SJSA1 (cell line): ENCODE measurements at regions not wholly inside any gene's neighbourhood (a gene's known extent, or its start where the extent isn't known, plus 50 kb on each side); places are given as distances from the start of the nearest gene placed in this dataset.

Source experiments
- DNase-seq, 2 experiments: peaks; one replicate each; pipeline ENCODE4 v3.0.0-alpha.2; 2015 to 2020; ENCODE audit warnings: low spot score in 2 of 2, low read depth in 1 of 2
- H3K27ac ChIP-seq: fragments of 250-450 bp; sonication (Bioruptor Pico); 2 replicates; pipeline ENCODE4 v1.5.1; 2020; ENCODE audit warnings: mild to moderate bottlenecking, moderate library complexity
- H3K27me3 ChIP-seq: fragments of 250-450 bp; sonication (Bioruptor Pico); replicated peaks from 2 replicates; pipeline ENCODE4 v1.5.1; 2020; ENCODE audit warnings: mild to moderate bottlenecking, moderate library complexity
- H3K36me3 ChIP-seq: fragments of 250-450 bp; sonication (Bioruptor Pico); 2 replicates; pipeline ENCODE4 v1.5.1; 2020; ENCODE audit warnings: mild to moderate bottlenecking
- H3K4me1 ChIP-seq: fragments of 250-450 bp; sonication (Bioruptor Pico); replicated peaks from 2 replicates; pipeline ENCODE4 v1.6.1; 2021; ENCODE audit warnings: mild to moderate bottlenecking
- H3K4me3 ChIP-seq: fragments of 250-450 bp; sonication (Bioruptor Pico); 2 replicates; pipeline ENCODE4 v1.5.1; 2020; ENCODE audit warnings: mild to moderate bottlenecking
- H3K9me3 ChIP-seq: fragments of 250-450 bp; sonication (Bioruptor Pico); replicated peaks from 2 replicates; pipeline ENCODE4 v1.5.1; 2020; ENCODE audit warnings: mild to moderate bottlenecking

DNA sequence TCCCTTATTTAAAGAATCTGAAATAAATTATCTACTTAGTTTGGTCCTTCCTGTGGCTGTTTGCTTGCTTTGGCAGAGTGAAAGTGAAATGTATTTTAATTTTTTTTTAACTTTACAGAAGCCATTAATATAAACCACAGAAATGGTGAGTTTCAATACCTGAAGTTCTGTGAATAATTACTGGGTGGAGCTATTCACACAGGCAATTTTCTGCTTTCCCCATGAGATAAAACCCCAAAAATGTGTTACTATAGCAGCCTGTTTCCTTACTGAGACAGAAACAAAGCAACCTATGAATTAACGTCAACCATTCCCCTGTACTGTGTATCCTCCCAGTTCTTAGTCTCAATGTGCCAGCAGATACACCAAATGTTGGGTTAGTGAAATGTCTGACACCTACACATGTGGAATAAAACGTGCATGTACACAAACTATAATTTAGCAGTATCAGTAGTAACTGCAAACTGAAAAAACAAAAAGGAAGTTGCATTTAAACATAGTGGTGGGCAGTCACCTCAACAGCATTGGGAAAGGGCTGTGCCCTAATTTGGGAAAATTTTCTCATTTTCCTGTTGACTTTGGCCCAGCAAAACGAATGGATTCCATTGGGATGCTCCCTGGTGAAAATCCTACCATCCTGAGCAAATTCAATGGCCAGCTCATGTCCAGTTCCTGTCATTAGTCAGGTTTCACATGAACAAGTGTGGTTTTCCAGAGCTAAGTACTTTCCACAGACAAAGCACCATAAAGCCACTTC lies 73.1 kb upstream of the RMDN2 start:
- no peak overlapping the region for H3K27ac ChIP-seq
- no peak for DNase-seq
- H3K36me3 ChIP-seq: no peaks in the 10 kb centered on the region
- H3K27me3 ChIP-seq: no peaks in the 10 kb centered on the region
- no peak overlapping the region for H3K4me3 ChIP-seq
- no peaks in the 10 kb centered on the region for H3K9me3 ChIP-seq
- no peaks in the 10 kb centered on the region for H3K4me1 ChIP-seq

- Histone ChIP-seq H3K4me3 (no peak overlapping the region), H3K36me3 (no peaks in the 10 kb centered on the region), H3K27me3 (no peaks in the 10 kb centered on the region), H3K27ac (no peak overlapping the region), H3K4me1 (peaks cover 3% of the 10 kb centered on the region), H3K9me3 (no peaks in the 10 kb centered on the region)
- DNase-seq: no peak
These were observed 72.5 kb upstream of the RMDN2 start for GRCh38 chr2:37852585-37853014.

GRCh38 chr2:37854676-37855282 lies 70.3 kb upstream of the RMDN2 start:
- peaks cover 2% of the 10 kb centered on the region; the same call in 1 of the 2 replicates for H3K9me3 ChIP-seq
- no peaks in the 10 kb centered on the region for H3K36me3 ChIP-seq
- no peak overlapping the region for H3K4me3 ChIP-seq
- no peak overlapping the region for H3K27ac ChIP-seq
- DNase-seq: no peak
- H3K4me1 ChIP-seq: peaks cover 16% of the 10 kb centered on the region
- H3K27me3 ChIP-seq: no peaks in the 10 kb centered on the region

DNA sequence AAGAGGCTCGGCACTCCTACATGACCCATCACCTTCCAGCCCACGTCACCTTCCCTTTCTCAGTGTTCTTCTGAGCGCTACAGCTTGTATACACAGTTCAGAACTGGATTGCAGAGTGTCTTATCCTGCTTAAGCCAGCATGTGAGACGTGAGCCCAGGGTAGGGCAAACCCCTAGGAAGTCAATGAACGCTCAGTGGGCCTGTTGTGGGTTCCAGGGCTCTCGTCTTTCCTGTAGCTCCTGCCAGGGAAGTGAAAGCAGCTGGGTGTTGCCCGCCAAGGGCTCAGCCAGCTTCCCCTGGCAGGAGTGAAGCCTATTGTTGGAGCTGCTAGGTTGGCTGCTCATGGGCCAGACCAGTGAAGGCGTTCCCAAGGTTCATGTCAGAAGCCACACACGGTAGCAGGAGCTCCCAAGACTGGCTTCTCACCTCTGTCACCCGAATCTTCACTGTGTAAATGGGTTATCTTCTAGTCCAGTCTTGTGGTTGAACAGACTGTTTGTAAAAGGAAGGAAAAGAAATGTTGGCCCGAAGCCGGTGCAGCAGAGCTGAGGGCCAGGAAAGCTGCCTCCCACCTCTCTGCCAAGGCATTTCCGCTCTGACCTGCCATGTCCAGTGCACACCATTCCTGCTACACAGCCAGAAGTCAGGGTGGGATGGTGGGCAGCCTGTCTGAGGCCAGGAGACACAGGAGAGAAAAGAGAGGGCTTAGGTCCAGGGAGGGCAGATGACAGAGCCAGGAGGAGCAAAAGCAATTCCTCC lies 69.6 kb upstream of the RMDN2 start:
- H3K27ac ChIP-seq: no peak overlapping the region
- no peak for DNase-seq
- no peak overlapping the region for H3K4me3 ChIP-seq
- H3K4me1 ChIP-seq: peaks cover 16% of the 10 kb centered on the region
- H3K27me3 ChIP-seq: no peaks in the 10 kb centered on the region
- H3K36me3 ChIP-seq: no peaks in the 10 kb centered on the region
- peaks cover 2% of the 10 kb centered on the region; the same call in 1 of the 2 replicates for H3K9me3 ChIP-seq

DNA sequence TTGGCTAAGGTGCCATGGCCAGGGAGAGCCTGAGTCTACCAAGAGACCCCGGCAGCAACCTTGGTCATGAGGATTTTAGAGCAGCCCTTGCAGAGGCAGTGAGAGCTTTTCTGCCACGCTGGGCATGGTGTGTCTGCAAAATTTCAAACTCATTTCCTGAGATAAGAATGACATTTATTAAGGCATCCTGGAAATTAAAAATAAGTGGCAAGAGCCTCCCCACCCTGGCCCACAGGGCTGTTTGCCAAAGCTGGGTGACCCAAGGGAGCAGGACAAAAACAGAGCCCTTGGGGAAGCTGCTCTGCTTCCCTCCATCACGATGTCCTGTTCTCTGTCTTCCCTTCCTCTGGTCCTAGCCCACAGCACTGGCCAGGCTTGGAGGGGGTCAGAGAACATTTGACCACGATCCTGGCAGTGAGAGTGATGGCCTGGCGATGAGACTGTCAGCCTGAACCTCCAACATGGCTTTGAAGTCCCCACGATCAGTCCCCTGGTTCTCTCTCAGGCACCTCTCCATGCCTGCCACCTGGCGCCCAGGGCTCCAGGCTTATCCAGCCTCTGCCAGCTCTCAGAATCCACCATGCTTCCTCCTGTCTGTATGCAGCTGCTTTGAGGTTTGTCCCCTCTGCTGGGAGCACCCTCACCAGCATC lies 68.9 kb upstream of the RMDN2 start:
- Histone ChIP-seq H3K36me3 (no peaks in the 10 kb centered on the region), H3K27ac (no peak overlapping the region), H3K9me3 (peaks cover 2% of the 10 kb centered on the region; the same call in 1 of the 2 replicates), H3K4me3 (no peak overlapping the region), H3K27me3 (no peaks in the 10 kb centered on the region), H3K4me1 (peaks cover 16% of the 10 kb centered on the region)
- no peak for DNase-seq

DNA sequence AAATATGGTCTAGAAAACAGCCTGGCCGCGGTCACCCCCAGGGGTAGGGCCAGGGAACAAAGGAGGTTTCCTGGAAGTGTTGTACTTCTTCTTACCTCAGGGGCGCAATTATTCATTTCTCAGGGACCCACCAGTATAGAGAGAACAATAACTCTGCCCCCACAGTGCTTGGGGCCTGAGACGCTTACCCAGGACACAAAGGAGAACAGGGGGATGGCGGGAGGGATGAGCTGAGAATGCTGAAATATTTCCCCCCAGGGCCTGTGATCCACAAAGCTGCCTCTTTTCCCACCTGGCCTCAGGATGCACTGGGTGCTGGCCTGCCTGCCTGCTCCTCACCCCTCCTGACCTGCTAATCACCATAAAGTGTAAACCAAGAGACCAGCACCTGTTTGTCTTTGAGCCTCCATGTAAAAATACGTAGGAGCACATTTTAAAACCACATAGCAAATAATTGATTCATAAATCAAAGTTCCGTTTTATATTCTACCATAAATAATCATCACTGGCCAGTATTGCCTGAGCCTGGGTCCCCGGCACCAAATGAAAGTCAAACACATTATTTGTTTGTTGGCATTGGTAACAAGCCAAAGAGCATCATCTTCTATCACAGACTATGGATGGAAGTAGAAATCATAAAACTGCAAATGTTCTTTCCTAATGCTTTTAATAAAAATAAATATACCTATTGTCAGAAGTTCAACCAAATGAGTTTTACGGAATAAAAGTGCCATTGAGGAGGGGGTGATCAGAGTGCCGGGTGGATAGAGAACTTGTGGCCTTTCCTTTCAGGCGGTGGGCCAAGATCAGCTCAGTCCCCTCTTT lies 67.3 kb upstream of the RMDN2 start:
- no peak overlapping the region for H3K4me3 ChIP-seq
- H3K27ac ChIP-seq: peak overlapping the region; percentile 49
- H3K36me3 ChIP-seq: no peaks in the 10 kb centered on the region
- no peaks in the 10 kb centered on the region for H3K27me3 ChIP-seq
- peaks cover 16% of the 10 kb centered on the region for H3K4me1 ChIP-seq
- H3K9me3 ChIP-seq: peaks cover 2% of the 10 kb centered on the region; the same call in 1 of the 2 replicates
- DNase-seq: no peak

DNA sequence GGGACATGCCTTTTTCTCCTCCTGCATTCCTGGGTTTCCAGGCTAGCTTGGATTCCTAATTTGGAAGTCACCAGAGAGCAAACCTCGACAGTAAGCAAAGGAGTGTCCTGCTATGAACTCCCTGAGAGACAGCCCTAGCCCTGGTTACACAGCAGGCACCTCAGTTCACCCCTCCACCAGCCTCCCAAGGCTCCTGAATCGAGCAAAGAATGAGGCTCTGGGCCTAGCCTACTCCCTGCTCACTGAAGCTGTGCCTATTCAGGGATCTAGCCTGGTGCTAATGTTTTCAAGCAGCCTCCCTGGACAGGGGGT lies 66.7 kb upstream of the RMDN2 start:
- no peaks in the 10 kb centered on the region for H3K36me3 ChIP-seq
- no peaks in the 10 kb centered on the region for H3K27me3 ChIP-seq
- H3K4me1 ChIP-seq: peaks cover 16% of the 10 kb centered on the region
- peak overlapping the region; percentile 49 for H3K27ac ChIP-seq
- peaks cover 2% of the 10 kb centered on the region; the same call in 1 of the 2 replicates for H3K9me3 ChIP-seq
- DNase-seq: peak in 1 of 2 experiments; percentile 44
- no peak overlapping the region for H3K4me3 ChIP-seq

DNA sequence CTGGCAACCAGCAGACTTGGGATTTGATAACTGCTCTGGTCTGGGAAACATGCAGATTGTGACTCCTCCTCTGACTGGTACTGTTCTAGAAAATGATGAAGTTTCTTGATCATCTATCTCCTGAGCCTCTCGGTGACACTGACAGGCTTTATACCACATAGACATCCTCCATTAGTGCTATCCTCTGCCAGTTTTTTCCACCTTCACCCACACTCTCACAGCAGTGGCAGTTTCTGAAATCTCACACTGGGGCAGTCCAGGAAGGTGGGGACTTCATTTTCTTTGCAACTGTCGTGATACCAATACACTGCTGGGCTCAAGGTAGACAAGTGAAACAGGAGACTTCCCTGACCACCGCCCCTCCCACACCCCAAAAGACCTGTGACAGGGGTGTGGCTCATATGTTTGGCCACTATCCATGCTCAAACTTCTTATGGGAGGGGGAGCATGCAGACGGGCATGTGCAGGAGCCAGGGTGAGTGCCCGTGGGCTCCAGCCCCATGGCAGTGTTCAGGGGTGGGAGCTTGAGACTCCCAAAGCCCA lies 66.3 kb upstream of the RMDN2 start:
- Histone ChIP-seq H3K4me1 (peaks cover 16% of the 10 kb centered on the region), H3K27me3 (no peaks in the 10 kb centered on the region), H3K27ac (peak overlapping the region; percentile 36), H3K36me3 (no peaks in the 10 kb centered on the region), H3K9me3 (peaks cover 2% of the 10 kb centered on the region; the same call in 1 of the 2 replicates), H3K4me3 (no peak overlapping the region)
- DNase-seq: no peak

DNA sequence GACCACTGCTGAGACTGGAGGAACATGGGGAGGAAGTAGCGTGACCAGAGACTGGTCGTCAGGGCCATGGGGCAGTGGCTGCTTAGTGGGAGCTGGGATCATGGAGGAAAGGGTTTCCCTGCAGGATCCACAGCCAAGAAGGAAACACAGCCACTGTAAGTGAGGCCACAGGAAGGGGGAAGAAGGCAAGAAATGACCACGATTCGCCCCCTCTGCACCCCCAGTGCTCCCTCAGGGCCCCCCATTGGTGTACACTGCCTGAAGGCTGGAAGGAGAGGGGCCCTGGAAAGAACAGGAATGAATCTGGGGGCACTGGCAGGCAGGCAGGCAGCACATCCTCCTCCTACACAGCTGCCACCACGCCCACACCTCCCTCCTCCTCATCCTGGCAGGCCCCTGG lies 62.5 kb upstream of the RMDN2 start:
- H3K36me3 ChIP-seq: no peaks in the 10 kb centered on the region
- no peak overlapping the region for H3K27ac ChIP-seq
- peaks cover 13% of the 10 kb centered on the region for H3K4me1 ChIP-seq
- peaks cover 2% of the 10 kb centered on the region; the same call in 1 of the 2 replicates for H3K9me3 ChIP-seq
- no peak overlapping the region for H3K4me3 ChIP-seq
- DNase-seq: no peak
- H3K27me3 ChIP-seq: no peaks in the 10 kb centered on the region

DNA sequence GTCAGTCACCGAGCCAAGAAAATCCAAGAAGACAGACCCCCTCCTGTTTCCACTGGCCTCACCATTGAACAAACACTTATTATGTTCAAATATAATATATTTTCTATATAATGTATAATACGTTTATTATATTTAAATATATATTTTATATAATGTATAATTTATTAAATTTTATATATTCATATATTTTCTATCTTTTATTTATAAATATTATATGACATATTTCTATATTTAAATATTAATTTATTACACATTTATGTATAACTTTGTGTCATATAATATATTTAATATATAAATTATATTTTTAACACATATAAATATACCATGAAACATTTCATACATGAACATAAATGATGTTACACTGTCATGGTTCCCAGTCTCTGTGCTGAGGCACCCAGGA lies 60.9 kb upstream of the RMDN2 start:
- H3K27ac ChIP-seq: no peak overlapping the region
- no peaks in the 10 kb centered on the region for H3K36me3 ChIP-seq
- no peak for DNase-seq
- no peaks in the 10 kb centered on the region for H3K27me3 ChIP-seq
- H3K4me3 ChIP-seq: no peak overlapping the region
- H3K4me1 ChIP-seq: no peaks in the 10 kb centered on the region
- peaks cover 2% of the 10 kb centered on the region; the same call in 1 of the 2 replicates for H3K9me3 ChIP-seq

GRCh38 chr2:37865640-37866039 lies 59.4 kb upstream of the RMDN2 start:
- Histone ChIP-seq H3K4me3 (no peak overlapping the region), H3K27ac (no peak overlapping the region), H3K27me3 (no peaks in the 10 kb centered on the region), H3K9me3 (no peaks in the 10 kb centered on the region), H3K36me3 (no peaks in the 10 kb centered on the region), H3K4me1 (no peaks in the 10 kb centered on the region)
- DNase-seq: no peak

GRCh38 chr2:37866171-37866934 lies 58.7 kb upstream of the RMDN2 start:
- no peaks in the 10 kb centered on the region for H3K27me3 ChIP-seq
- H3K4me3 ChIP-seq: no peak overlapping the region
- H3K9me3 ChIP-seq: no peaks in the 10 kb centered on the region
- H3K36me3 ChIP-seq: no peaks in the 10 kb centered on the region
- H3K27ac ChIP-seq: no peak overlapping the region
- no peaks in the 10 kb centered on the region for H3K4me1 ChIP-seq
- DNase-seq: no peak
